CD4-positive, alpha-beta T cell (primary cell): ENCODE measurements at regions not wholly inside any gene's neighbourhood (a gene's known extent, or its start where the extent isn't known, plus 50 kb on each side); places are given as distances from the start of the nearest gene placed in this dataset.

Experiments used
- ATAC-seq: fragments of 200-7000 bp; cut with Tn5 transposase; one replicate; pipeline ENCODE4 v1.10.0; 2022; ENCODE audit warnings: mild to moderate bottlenecking; ENCODE audit not compliant: poor library complexity
- CTCF ChIA-PET: fragments of 350-600 bp; sonication (Branson Sonifier 250); formaldehyde crosslinking; loops from one replicate; lab custom pipeline; 2021; ENCODE audit warnings: antibody characterized with exemption, inconsistent platforms; lab: Charles Lee
- POLR2A ChIA-PET: fragments of 350-600 bp; sonication (Branson Sonifier 250); formaldehyde crosslinking; loops from one replicate; lab custom pipeline; 2021; ENCODE audit warnings: antibody characterized with exemption, inconsistent platforms; lab: Charles Lee
- DNase-seq, 14 experiments: peaks; one replicate each; pipeline ENCODE4 v3.0.0-alpha.2; 2013 to 2020; ENCODE audit warnings: mixed read lengths in 2 of 14
- H3K27ac ChIP-seq, 2 donors: one replicate each; pipeline versions ENCODE4 v1.5.1 to v1.7.0; 2013; ENCODE audit warnings: low read length in 2 of 2, low read depth in 1 of 2, mild to moderate bottlenecking in 1 of 2
- H3K27me3 ChIP-seq, 2 experiments: 1 replicate in 1 of 2; 2 replicates in 1 of 2; pipeline versions ENCODE4 v1.6.1 to v1.7.0; 2013; ENCODE audit warnings: low read length in 2 of 2, control low read depth in 1 of 2, mild to moderate bottlenecking in 1 of 2, moderate library complexity in 1 of 2; ENCODE audit not compliant: insufficient read depth in 2 of 2, control insufficient read depth in 1 of 2
- H3K36me3 ChIP-seq: one replicate; pipeline ENCODE4 v1.6.1; 2013; ENCODE audit warnings: low read length, control low read depth; ENCODE audit not compliant: insufficient read depth
- H3K4me1 ChIP-seq: one replicate; pipeline ENCODE4 v1.6.1; 2013; ENCODE audit warnings: low read length, control low read depth; ENCODE audit not compliant: insufficient read depth
- H3K4me3 ChIP-seq: one replicate; pipeline ENCODE4 v1.5.1; 2013; ENCODE audit warnings: mild to moderate bottlenecking, low read length, moderate library complexity
- H3K9me3 ChIP-seq, 2 experiments: 1 replicate in 1 of 2; 2 replicates in 1 of 2; pipeline versions ENCODE4 v1.6.1 to v1.7.0; 2013; ENCODE audit warnings: low read length in 2 of 2, mild to moderate bottlenecking in 2 of 2, control low read depth in 1 of 2, moderate library complexity in 1 of 2; ENCODE audit not compliant: control insufficient read depth in 1 of 2, insufficient read depth in 1 of 2
- H3K27ac Mint-ChIP-seq: one replicate; pipeline ENCODE4 v1.8.0; 2020; ENCODE audit warnings: mixed read lengths
- H3K27me3 Mint-ChIP-seq: one replicate; pipeline ENCODE4 v1.8.0; 2021; ENCODE audit warnings: mixed read lengths
- H3K36me3 Mint-ChIP-seq: one replicate; pipeline ENCODE4 v1.8.0; 2021; ENCODE audit warnings: low read depth, mixed read lengths
- H3K4me1 Mint-ChIP-seq: one replicate; pipeline ENCODE4 v1.8.0; 2021; ENCODE audit warnings: low read depth, mixed read lengths
- H3K4me3 Mint-ChIP-seq: one replicate; pipeline ENCODE4 v1.8.0; 2020; ENCODE audit warnings: mild to moderate bottlenecking, mixed read lengths
- H3K9me3 Mint-ChIP-seq: one replicate; pipeline ENCODE4 v1.8.0; 2020; ENCODE audit warnings: mixed read lengths
- CTCF ChIP-seq: fragments of 200-600 bp; IDR thresholded peaks from one replicate; pipeline ENCODE4 v1.8.0; 2022; ENCODE audit warnings: antibody characterized with exemption, mild to moderate bottlenecking
- intact Hi-C, 2 experiments: fragments of 100-400 bp; cut with DNase I in 1 of 2; cut with micrococcal nuclease in 1 of 2; formaldehyde crosslinking; loops; one replicate each; pipeline versions ENCODE4 v1.15.1 to v1.9.0; 2023 to 2025; cut with DNase I, micrococcal nuclease

GRCh38 chr7:42342381-42342780 is 105.4 kb upstream of the GLI3 start:
- Histone ChIP-seq H3K4me1 (no peaks in the 10 kb centered on the region), H3K36me3 (no peaks in the 10 kb centered on the region), H3K4me3 (no peak overlapping the region), H3K27ac (no peak overlapping the region), H3K9me3 (peaks cover 0 to under 1% of the 10 kb centered on the region in 2 experiments), H3K27me3 (no peaks in the 10 kb centered on the region)
- ChIA-PET CTCF (no interaction called here), POLR2A (no interaction called here)
- TF ChIP-seq CTCF, result no peak
- Mint-ChIP-seq H3K9me3 (no peaks in the 10 kb centered on the region), H3K27me3 (no peaks in the 10 kb centered on the region), H3K27ac (no peak overlapping the region), H3K4me3 (no peak overlapping the region), H3K36me3 (no peaks in the 10 kb centered on the region), H3K4me1 (no peaks in the 10 kb centered on the region)
- no peak for DNase-seq
- intact Hi-C loops, result no loop called here
- no peak for ATAC-seq

DNA sequence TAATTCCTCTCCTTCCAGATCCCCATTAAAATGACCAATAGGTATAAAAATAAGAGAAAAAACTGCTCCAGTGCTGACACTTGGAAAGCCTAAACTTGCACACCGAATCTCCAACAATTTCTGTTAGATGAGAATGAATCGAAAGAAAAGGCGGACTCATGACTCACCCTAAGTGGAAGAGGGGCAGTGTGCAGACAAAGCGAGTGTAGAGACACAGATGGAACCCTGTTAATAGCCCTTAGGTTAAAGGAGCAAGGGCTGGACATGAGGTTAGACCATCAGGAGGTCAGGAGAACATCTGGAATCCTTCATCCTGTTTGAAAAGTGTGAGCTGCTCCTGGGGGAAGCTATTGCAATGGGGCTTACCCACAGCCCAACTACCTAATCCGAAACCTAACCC is 103.4 kb upstream of the GLI3 start:
- ChIA-PET CTCF (no interaction called here), POLR2A (no interaction called here)
- Mint-ChIP-seq H3K36me3 (no peaks in the 10 kb centered on the region), H3K4me3 (no peak overlapping the region), H3K27ac (no peak overlapping the region), H3K27me3 (no peaks in the 10 kb centered on the region), H3K9me3 (no peaks in the 10 kb centered on the region), H3K4me1 (no peaks in the 10 kb centered on the region)
- DNase-seq (no peak), ATAC-seq (no peak)
- H3K27ac ChIP-seq, result no peak overlapping the region
- no peaks in the 10 kb centered on the region for H3K36me3 ChIP-seq
- H3K9me3 ChIP-seq, result peaks cover 0 to 4% of the 10 kb centered on the region in 2 experiments
- H3K27me3 ChIP-seq, result no peaks in the 10 kb centered on the region
- no peaks in the 10 kb centered on the region for H3K4me1 ChIP-seq
- intact Hi-C loops, result no loop called here
- H3K4me3 ChIP-seq, result no peak overlapping the region
- TF ChIP-seq CTCF, result no peak

DNA sequence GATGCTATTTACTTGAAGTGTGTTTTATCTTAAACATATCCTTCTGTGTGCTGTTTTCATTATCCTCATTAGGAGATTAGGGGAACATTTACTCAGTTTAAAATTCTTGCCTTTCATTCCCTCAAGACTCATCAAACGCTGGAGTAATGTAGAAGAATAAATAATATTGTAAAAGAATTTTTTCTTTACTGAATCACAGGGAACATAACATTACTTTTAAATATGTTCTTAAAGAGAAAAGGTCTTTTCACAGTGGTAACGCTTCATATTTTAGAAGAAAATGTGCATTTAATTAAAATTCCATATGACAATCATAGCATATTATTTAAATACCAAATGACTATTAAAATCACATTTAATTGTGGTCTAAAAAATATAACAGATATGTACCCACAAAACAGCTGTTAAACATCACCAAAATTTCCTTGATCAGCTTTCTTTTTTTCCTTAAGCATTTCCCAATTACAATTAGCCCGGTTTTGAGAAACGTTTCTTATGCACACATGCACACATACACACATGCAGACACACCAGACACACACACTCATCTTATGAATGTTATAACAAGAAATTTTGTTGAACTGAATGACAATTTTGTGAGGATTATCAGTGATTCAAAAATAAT is 102.0 kb upstream of the GLI3 start:
- CTCF ChIA-PET, result no interaction called here
- POLR2A ChIA-PET, result no interaction called here
- H3K27me3 ChIP-seq, result no peaks in the 10 kb centered on the region
- TF ChIP-seq CTCF, result no peak
- intact Hi-C loops, result no loop called here
- ATAC-seq, result no peak
- no peak overlapping the region for H3K4me3 ChIP-seq
- Mint-ChIP-seq H3K27ac (no peak overlapping the region), H3K4me3 (no peak overlapping the region), H3K9me3 (peaks cover 4% of the 10 kb centered on the region), H3K36me3 (no peaks in the 10 kb centered on the region), H3K4me1 (no peaks in the 10 kb centered on the region), H3K27me3 (no peaks in the 10 kb centered on the region)
- peaks cover 0 to 4% of the 10 kb centered on the region in 2 experiments for H3K9me3 ChIP-seq
- no peak for DNase-seq
- no peak overlapping the region for H3K27ac ChIP-seq
- no peaks in the 10 kb centered on the region for H3K36me3 ChIP-seq
- no peaks in the 10 kb centered on the region for H3K4me1 ChIP-seq
